ENCODE measurements at regions not wholly inside any gene's neighbourhood (a gene's known extent, or its start where the extent isn't known, plus 50 kb on each side); places are given as distances from the start of the nearest gene placed in this dataset.

- TF ChIP-seq NFE2 (CRISPR knock-in tag; IDR thresholded peaks at IDR 0.05) (no peak), ZNF280D (CRISPR knock-in tag; IDR thresholded peaks at IDR 0.05) (no peak), KLF12 (CRISPR knock-in tag; IDR thresholded peaks at IDR 0.05; ENCODE audit: borderline replicate concordance) (no peak), NCOA5 (CRISPR knock-in tag; IDR thresholded peaks at IDR 0.05) (no peak)
Observed at GRCh38 chr14:58784931-58785330, 147.2 kb downstream of the DACT1 start (continued).

GRCh38 chr14:58785701-58786100 lies 147.9 kb downstream of the DACT1 start:
- Histone ChIP-seq H3K9ac (ENCODE audit: insufficient read depth, low read depth, low read length) (no peak overlapping the region), H2AFZ (ENCODE audit: low read length) (no peak overlapping the region), H3K27ac (ENCODE audit: extremely low read length, insufficient read depth, low read length) (no peak overlapping the region), H3K27me3 (ENCODE audit: control insufficient read depth in 1 of 2, insufficient read depth in 2 of 2, low read length in 2 of 2) (no peaks in the 10 kb centered on the region), H3K4me1 (ENCODE audit: insufficient read depth, low read length) (no peaks in the 10 kb centered on the region), H3K79me2 (ENCODE audit: insufficient read depth, low read length) (no peaks in the 10 kb centered on the region), H3K9me3 (ENCODE audit: low read length) (no peaks in the 10 kb centered on the region), H3K36me3 (replicated peaks in 1 of 2; ENCODE audit: control insufficient read depth in 1 of 2, insufficient read depth in 2 of 2, low read length in 2 of 2) (no peaks in the 10 kb centered on the region), H3K4me2 (ENCODE audit: low read depth, low read length) (no peak overlapping the region), H4K20me1 (ENCODE audit: insufficient read depth, low read length) (no peaks in the 10 kb centered on the region), H3K4me3 (replicated peaks in 1 of 3; ENCODE audit: insufficient read depth in 1 of 3, low read depth in 2 of 3, low read length in 3 of 3) (no peak overlapping the region)
- intact Hi-C loops (cut with micrococcal nuclease; ENCODE audit: unreplicated experiment) (no loop called here), in situ Hi-C loops (cut with HindIII; ENCODE audit: extremely low pct_ligation_motif_present, low pct_unique_long_range_greater_than_20kb) (no loop called here)
- TF ChIP-seq NPAS2 (CRISPR knock-in tag; IDR thresholded peaks at IDR 0.05; ENCODE audit: borderline replicate concordance) (no peak), GATAD1 (CRISPR knock-in tag; IDR thresholded peaks at IDR 0.05) (no peak), TRIM22 (IDR thresholded peaks at IDR 0.05) (no peak), ZKSCAN1 (IDR thresholded peaks at IDR 0.05; ENCODE audit: low read length) (no peak), CREM (IDR thresholded peaks at IDR 0.05) (no peak), CREM (CRISPR knock-in tag; IDR thresholded peaks at IDR 0.05) (no peak), STAG1 (CRISPR knock-in tag; IDR thresholded peaks at IDR 0.05) (no peak), LRRFIP1 (CRISPR knock-in tag; conservative IDR thresholded peaks at IDR 0.05) (no peak), ZFAT (CRISPR knock-in tag; conservative IDR thresholded peaks at IDR 0.05) (no peak), ZNF678 (CRISPR knock-in tag; IDR thresholded peaks at IDR 0.05) (no peak), ZNF75D (CRISPR knock-in tag; IDR thresholded peaks at IDR 0.05; ENCODE audit: borderline replicate concordance) (no peak)
- BruUV-seq (replicated peaks), result no TSS peak
- 2% methylated on average over 3 of the region's 3 CpGs for WGBS (ENCODE audit: low lambda C conversion rate)
- POLR2A ChIA-PET, result no interaction called here
- ATAC-seq (no peak), FAIRE-seq (no peak), DNase-seq (ENCODE audit: low spot score) (no peak)
- CTCF ChIA-PET (ENCODE audit: low intra/inter-chr PET ratio, low total read pairs), result no interaction called here

Measured in HepG2 (cell line).